ENCODE measurements at regions not wholly inside any gene's neighbourhood (a gene's known extent, or its start where the extent isn't known, plus 50 kb on each side); places are given as distances from the start of the nearest gene placed in this dataset.

DNA sequence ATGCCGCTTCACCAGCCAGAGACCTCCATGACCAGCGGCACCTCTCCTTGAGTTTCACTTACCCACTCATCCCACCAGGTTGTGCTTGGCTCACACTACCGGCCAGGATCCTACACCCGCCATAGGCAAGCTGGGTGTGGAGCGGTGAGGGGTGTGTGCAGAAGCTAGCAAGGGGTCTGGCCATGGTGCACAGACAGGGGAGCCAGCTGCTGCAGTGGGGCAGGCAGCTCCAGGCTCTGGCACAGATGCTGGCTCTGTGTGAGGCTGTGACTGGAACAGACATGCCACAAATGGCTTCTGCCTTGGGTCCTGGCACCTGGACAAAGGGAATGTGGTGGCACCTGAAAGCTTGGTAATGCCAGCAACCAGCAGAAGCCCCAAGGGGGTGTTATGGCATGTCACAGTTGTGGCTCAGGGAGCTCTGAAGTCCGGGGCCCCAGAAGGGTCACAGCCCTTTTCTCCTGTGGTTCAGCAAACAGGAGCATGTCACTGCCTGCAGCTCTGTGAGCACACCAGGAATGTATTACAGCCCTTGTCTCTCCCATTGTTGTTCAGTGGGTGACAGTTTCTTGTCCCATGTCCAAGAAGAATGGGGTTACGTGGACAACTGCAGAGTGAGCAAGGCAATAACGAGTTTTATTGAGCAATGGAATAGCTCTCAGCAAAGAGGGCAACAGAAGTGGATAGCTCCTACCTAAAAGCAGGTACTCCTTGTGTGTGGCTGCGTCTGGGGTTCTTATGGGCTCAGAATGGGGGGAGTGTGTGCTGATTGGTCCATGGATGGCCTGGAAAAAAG, 2791.0 kb upstream of the PCDH20 start:
- Histone ChIP-seq H3K4me2 (no peak overlapping the region), H3K27me3 (no peaks in the 10 kb centered on the region), H3K9me2 (replicated peaks; ENCODE audit: insufficient read depth) (no peaks in the 10 kb centered on the region), H3K4me1 (ENCODE audit: insufficient read depth) (no peaks in the 10 kb centered on the region), H3K36me3 (replicated peaks; ENCODE audit: insufficient read depth, low read depth) (no peaks in the 10 kb centered on the region), H2AFZ (no peak overlapping the region), H3K79me2 (no peaks in the 10 kb centered on the region), H3K4me3 (no peak overlapping the region), H4K20me1 (ENCODE audit: insufficient read depth, poor library complexity, severe bottlenecking) (no peaks in the 10 kb centered on the region), H3K27ac (no peak overlapping the region), H3K9me3 (ENCODE audit: low read depth) (no peaks in the 10 kb centered on the region)
- 86% methylated on average over 9 of the region's 9 CpGs for WGBS (ENCODE audit: low lambda C conversion rate, missing lambda C conversion rate)
- TF ChIP-seq, protein P1, sequence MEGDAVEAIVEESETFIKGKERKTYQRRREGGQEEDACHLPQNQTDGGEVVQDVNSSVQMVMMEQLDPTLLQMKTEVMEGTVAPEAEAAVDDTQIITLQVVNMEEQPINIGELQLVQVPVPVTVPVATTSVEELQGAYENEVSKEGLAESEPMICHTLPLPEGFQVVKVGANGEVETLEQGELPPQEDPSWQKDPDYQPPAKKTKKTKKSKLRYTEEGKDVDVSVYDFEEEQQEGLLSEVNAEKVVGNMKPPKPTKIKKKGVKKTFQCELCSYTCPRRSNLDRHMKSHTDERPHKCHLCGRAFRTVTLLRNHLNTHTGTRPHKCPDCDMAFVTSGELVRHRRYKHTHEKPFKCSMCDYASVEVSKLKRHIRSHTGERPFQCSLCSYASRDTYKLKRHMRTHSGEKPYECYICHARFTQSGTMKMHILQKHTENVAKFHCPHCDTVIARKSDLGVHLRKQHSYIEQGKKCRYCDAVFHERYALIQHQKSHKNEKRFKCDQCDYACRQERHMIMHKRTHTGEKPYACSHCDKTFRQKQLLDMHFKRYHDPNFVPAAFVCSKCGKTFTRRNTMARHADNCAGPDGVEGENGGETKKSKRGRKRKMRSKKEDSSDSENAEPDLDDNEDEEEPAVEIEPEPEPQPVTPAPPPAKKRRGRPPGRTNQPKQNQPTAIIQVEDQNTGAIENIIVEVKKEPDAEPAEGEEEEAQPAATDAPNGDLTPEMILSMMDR (IDR thresholded peaks at IDR 0.05; ENCODE audit: poor library complexity), result no peak
- TF ChIP-seq EZH2 (IDR thresholded peaks at IDR 0.05; ENCODE audit: borderline replicate concordance) (no peak), EZH2phosphoT487 (IDR thresholded peaks at IDR 0.05; ENCODE audit: low read depth, severe bottlenecking, unreplicated experiment) (no peak)
- DNase-seq (ENCODE audit: low spot score), result no peak

DNA sequence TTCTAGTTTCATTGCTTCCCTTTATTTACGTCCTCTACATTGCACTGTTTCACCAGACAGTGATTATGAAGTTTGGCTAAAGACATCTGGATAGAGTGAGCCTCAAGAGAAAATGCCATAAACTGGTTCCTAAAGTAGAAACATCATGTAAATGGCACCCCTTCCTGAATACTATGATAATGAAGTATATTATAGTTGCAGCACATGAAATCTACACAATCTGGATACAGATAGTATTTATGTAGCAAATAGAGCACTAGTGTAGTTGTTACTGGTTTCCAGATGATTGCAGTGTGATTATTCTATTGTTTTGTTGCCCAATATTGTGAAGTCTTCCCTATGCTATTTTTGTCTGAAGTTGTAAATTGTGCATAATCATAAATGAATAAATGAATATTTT, 2786.9 kb upstream of the PCDH20 start:
- Histone ChIP-seq H3K27ac (no peak overlapping the region), H3K4me3 (no peak overlapping the region), H3K79me2 (no peaks in the 10 kb centered on the region), H3K36me3 (replicated peaks; ENCODE audit: insufficient read depth, low read depth) (no peaks in the 10 kb centered on the region), H3K9me3 (ENCODE audit: low read depth) (no peaks in the 10 kb centered on the region), H2AFZ (no peak overlapping the region), H4K20me1 (ENCODE audit: insufficient read depth, poor library complexity, severe bottlenecking) (no peaks in the 10 kb centered on the region), H3K27me3 (no peaks in the 10 kb centered on the region), H3K4me2 (no peak overlapping the region), H3K4me1 (ENCODE audit: insufficient read depth) (no peaks in the 10 kb centered on the region), H3K9me2 (replicated peaks; ENCODE audit: insufficient read depth) (no peaks in the 10 kb centered on the region)
- 86% methylated on average over 1 of the region's 1 CpG for WGBS (ENCODE audit: low lambda C conversion rate, missing lambda C conversion rate)
- no peak for TF ChIP-seq EZH2phosphoT487 (IDR thresholded peaks at IDR 0.05; ENCODE audit: low read depth, severe bottlenecking, unreplicated experiment)
- TF ChIP-seq, protein P1 (IDR thresholded peaks at IDR 0.05; ENCODE audit: poor library complexity), result no peak
- no peak for TF ChIP-seq EZH2 (IDR thresholded peaks at IDR 0.05; ENCODE audit: borderline replicate concordance)
- no peak for DNase-seq (ENCODE audit: low spot score)

DNA sequence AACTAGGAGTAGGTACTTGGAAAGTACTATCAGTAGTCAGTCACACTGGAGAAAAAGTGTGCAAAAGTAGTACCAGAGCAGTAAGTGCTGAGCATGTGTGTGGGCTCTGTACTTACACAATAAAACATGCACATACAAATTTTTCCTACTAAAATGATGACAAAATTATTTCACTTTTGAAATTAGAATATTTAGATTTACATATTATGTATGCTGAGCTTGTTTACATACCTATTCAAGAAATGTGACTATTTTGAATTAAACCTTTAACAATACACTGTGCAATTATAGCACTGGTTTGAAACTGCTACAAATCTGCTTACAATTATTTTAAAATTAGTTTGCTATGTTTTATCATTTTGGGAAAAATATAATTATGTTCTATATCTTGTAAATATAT, 2781.6 kb upstream of the PCDH20 start:
- Histone ChIP-seq H3K4me2 (no peak overlapping the region), H3K4me1 (ENCODE audit: insufficient read depth) (no peaks in the 10 kb centered on the region), H3K9me3 (ENCODE audit: low read depth) (no peaks in the 10 kb centered on the region), H4K20me1 (ENCODE audit: insufficient read depth, poor library complexity, severe bottlenecking) (no peaks in the 10 kb centered on the region), H3K4me3 (no peak overlapping the region), H3K9me2 (replicated peaks; ENCODE audit: insufficient read depth) (no peaks in the 10 kb centered on the region), H2AFZ (no peak overlapping the region), H3K27ac (no peak overlapping the region), H3K79me2 (no peaks in the 10 kb centered on the region), H3K36me3 (replicated peaks; ENCODE audit: insufficient read depth, low read depth) (no peaks in the 10 kb centered on the region), H3K27me3 (no peaks in the 10 kb centered on the region)
- no peak for TF ChIP-seq EZH2 (IDR thresholded peaks at IDR 0.05; ENCODE audit: borderline replicate concordance)
- no peak for TF ChIP-seq EZH2phosphoT487 (IDR thresholded peaks at IDR 0.05; ENCODE audit: low read depth, severe bottlenecking, unreplicated experiment)
- TF ChIP-seq, protein P1 (IDR thresholded peaks at IDR 0.05; ENCODE audit: poor library complexity), result no peak
- no peak for DNase-seq (ENCODE audit: low spot score)

Measured in hepatocyte (in vitro differentiated cells).